Mesenchymal stem cell (in vitro differentiated cells and primary cell): ENCODE measurements at regions not wholly inside any gene's neighbourhood (a gene's known extent, or its start where the extent isn't known, plus 50 kb on each side); places are given as distances from the start of the nearest gene placed in this dataset.

Source experiments
- DNase-seq: peaks from one replicate; pipeline ENCODE4 v3.0.0-alpha.2; 2013
- H2AFZ ChIP-seq: one replicate; pipeline ENCODE4 v1.6.1; 2013; ENCODE audit warnings: low read depth, mild to moderate bottlenecking, control low read depth, inconsistent platforms, low read length, moderate library complexity
- H2AK5ac ChIP-seq: 2 replicates; pipeline ENCODE4 v1.6.1; 2013; ENCODE audit warnings: low read length, moderate library complexity, mild to moderate bottlenecking, inconsistent platforms; ENCODE audit not compliant: severe bottlenecking
- H2BK120ac ChIP-seq: one replicate; pipeline ENCODE4 v1.6.1; 2013; ENCODE audit warnings: low read depth, mild to moderate bottlenecking, inconsistent platforms, low read length, moderate library complexity
- H2BK12ac ChIP-seq, 2 experiments: one replicate each; pipeline ENCODE4 v1.6.1; 2013; ENCODE audit warnings: inconsistent platforms in 2 of 2, low read length in 2 of 2, mild to moderate bottlenecking in 2 of 2, moderate library complexity in 2 of 2, control low read depth in 1 of 2
- H2BK15ac ChIP-seq: one replicate; pipeline ENCODE4 v1.6.1; 2013; ENCODE audit warnings: mild to moderate bottlenecking, low read depth, inconsistent platforms; ENCODE audit not compliant: poor library complexity, severe bottlenecking
- H2BK5ac ChIP-seq: 2 replicates; pipeline ENCODE4 v1.6.1; 2013; ENCODE audit warnings: low read depth, mild to moderate bottlenecking, low read length, control low read depth, inconsistent platforms; ENCODE audit not compliant: poor library complexity, severe bottlenecking
- H3K14ac ChIP-seq, 2 experiments: one replicate each; pipeline ENCODE4 v1.6.1; 2013; ENCODE audit warnings: inconsistent platforms in 2 of 2, low read length in 2 of 2, control low read depth in 1 of 2, mild to moderate bottlenecking in 1 of 2, moderate library complexity in 1 of 2
- H3K18ac ChIP-seq, 2 experiments: one replicate each; pipeline ENCODE4 v1.6.1; 2013; ENCODE audit warnings: inconsistent platforms in 2 of 2, low read length in 2 of 2, control low read depth in 1 of 2, low read depth in 1 of 2, mild to moderate bottlenecking in 1 of 2
- H3K23ac ChIP-seq, 2 experiments: one replicate each; pipeline ENCODE4 v1.6.1; 2013; ENCODE audit warnings: inconsistent platforms in 2 of 2, low read length in 2 of 2, mild to moderate bottlenecking in 2 of 2, moderate library complexity in 2 of 2, control low read depth in 1 of 2
- H3K27ac ChIP-seq: 2 replicates; pipeline ENCODE4 v1.5.1; 2013; ENCODE audit warnings: mild to moderate bottlenecking, moderate library complexity, low read length, control low read depth, inconsistent platforms; ENCODE audit not compliant: poor library complexity, severe bottlenecking
- H3K27me3 ChIP-seq, 2 experiments: 2 replicates each; pipeline versions ENCODE4 v1.6.1 to v1.7.0; 2013; ENCODE audit warnings: low read length in 2 of 2, mild to moderate bottlenecking in 2 of 2, moderate library complexity in 2 of 2, control low read depth in 1 of 2, inconsistent platforms in 1 of 2; ENCODE audit not compliant: control insufficient read depth in 1 of 2, insufficient read depth in 1 of 2
- H3K36me3 ChIP-seq, 2 experiments: 2 replicates each; pipeline versions ENCODE4 v1.6.1 to v1.7.0; 2013; ENCODE audit warnings: low read length in 2 of 2, control low read depth in 1 of 2, inconsistent platforms in 1 of 2, low read depth in 1 of 2, mild to moderate bottlenecking in 1 of 2; ENCODE audit not compliant: insufficient read depth in 2 of 2, control insufficient read depth in 1 of 2
- H3K4ac ChIP-seq, 2 experiments: one replicate each; pipeline ENCODE4 v1.6.1; 2013; ENCODE audit warnings: inconsistent platforms in 2 of 2, low read length in 2 of 2, mild to moderate bottlenecking in 2 of 2, moderate library complexity in 2 of 2, control low read depth in 1 of 2, low read depth in 1 of 2
- H3K4me1 ChIP-seq: 2 replicates; pipeline ENCODE4 v1.6.1; 2013; ENCODE audit warnings: low read depth, low read length, control low read depth; ENCODE audit not compliant: control insufficient read depth, insufficient read depth
- H3K4me2 ChIP-seq: 2 replicates; pipeline ENCODE4 v1.6.1; 2013; ENCODE audit warnings: low read length, mild to moderate bottlenecking, inconsistent platforms; ENCODE audit not compliant: poor library complexity, severe bottlenecking
- H3K4me3 ChIP-seq, 2 experiments: 2 replicates each; pipeline versions ENCODE4 v1.5.1 to v1.7.0; 2013; ENCODE audit warnings: low read length in 2 of 2, mild to moderate bottlenecking in 2 of 2, control low read depth in 1 of 2, low read depth in 1 of 2; ENCODE audit not compliant: insufficient read depth in 1 of 2
- H3K79me1 ChIP-seq: replicated peaks from 2 replicates; pipeline ENCODE4 v1.6.1; 2013; ENCODE audit warnings: mild to moderate bottlenecking, control low read depth, low read length, inconsistent platforms; ENCODE audit not compliant: poor library complexity, severe bottlenecking
- H3K9ac ChIP-seq: 2 replicates; pipeline ENCODE4 v1.7.0; 2013; ENCODE audit warnings: mild to moderate bottlenecking, low read length, moderate library complexity
- H3K9me3 ChIP-seq: 2 replicates; pipeline ENCODE4 v1.7.0; 2013; ENCODE audit warnings: mild to moderate bottlenecking, low read length; ENCODE audit not compliant: control insufficient read depth
- H4K8ac ChIP-seq: one replicate; pipeline ENCODE4 v1.6.1; 2013; ENCODE audit warnings: inconsistent platforms, mild to moderate bottlenecking, low read length, moderate library complexity
- H4K91ac ChIP-seq: one replicate; pipeline ENCODE4 v1.6.1; 2013; ENCODE audit warnings: mild to moderate bottlenecking, low read length, inconsistent platforms
- WGBS: methylation state at CpG from one replicate; pipeline ENCODE4 v1.1.7; 2013; ENCODE audit warnings: mixed read lengths; 5-methylcytosine and 5-hydroxymethylcytosine counted together

DNA sequence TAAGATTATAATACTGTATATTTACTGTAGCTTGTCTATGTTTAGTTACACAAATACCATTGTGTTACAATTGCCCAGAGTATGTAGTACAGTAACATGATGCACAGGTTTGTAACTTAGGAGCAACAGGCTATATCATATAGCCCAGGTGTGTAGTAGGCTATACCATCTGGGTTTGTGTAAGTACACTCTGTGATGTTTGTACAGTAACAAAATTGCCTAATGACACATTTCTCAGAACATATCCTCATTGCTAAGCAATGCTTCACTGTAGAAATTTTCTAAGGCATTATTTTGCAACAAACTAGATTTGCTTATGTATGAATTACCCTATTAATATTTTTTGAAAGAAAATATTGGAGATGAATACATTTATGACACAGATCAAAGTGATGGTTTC is 1390.9 kb downstream of the C4orf33 start:
- no peak overlapping the region for H2BK12ac ChIP-seq
- no peak overlapping the region for H3K4me3 ChIP-seq
- H2BK15ac ChIP-seq: no peak overlapping the region
- no peak overlapping the region for H2BK5ac ChIP-seq
- no peak overlapping the region for H3K9ac ChIP-seq
- H4K91ac ChIP-seq: no peak overlapping the region
- no peak overlapping the region for H3K4ac ChIP-seq
- no peaks in the 10 kb centered on the region for H3K36me3 ChIP-seq
- no peak overlapping the region for H4K8ac ChIP-seq
- H3K4me2 ChIP-seq: no peak overlapping the region
- no peak overlapping the region for H3K14ac ChIP-seq
- H2AFZ ChIP-seq: no peak overlapping the region
- no peaks in the 10 kb centered on the region for H3K27me3 ChIP-seq
- peaks cover 1% of the 10 kb centered on the region for H3K9me3 ChIP-seq
- H3K18ac ChIP-seq: no peak overlapping the region
- H3K27ac ChIP-seq: no peak overlapping the region
- H2BK120ac ChIP-seq: no peak overlapping the region
- H3K79me1 ChIP-seq: no peaks in the 10 kb centered on the region
- DNase-seq: no peak
- H3K23ac ChIP-seq: no peak overlapping the region
- H2AK5ac ChIP-seq: no peak overlapping the region
- H3K4me1 ChIP-seq: no peaks in the 10 kb centered on the region

DNA sequence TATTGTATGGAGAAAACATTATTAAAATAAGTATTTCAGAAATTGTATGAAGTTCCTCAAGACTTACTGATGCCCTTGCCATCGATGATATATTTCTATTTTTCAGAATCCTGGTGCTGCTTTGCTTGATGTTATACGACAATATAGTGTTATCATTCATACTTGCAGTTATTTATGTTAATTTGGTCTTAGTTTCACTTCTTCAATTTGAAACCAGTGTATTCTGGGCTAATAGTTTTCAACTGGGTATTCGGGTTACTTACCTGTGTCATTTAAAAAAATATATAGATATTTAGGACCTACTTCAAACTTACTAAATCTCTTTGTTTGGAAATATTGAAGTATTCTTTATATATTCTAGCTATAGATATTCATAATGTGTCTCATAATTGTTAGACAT is 1414.7 kb downstream of the C4orf33 start:
- Histone ChIP-seq H2AFZ (no peak overlapping the region), H3K9me3 (no peaks in the 10 kb centered on the region), H2BK120ac (no peak overlapping the region), H3K14ac (no peak overlapping the region), H3K27me3 (no peaks in the 10 kb centered on the region), H4K8ac (no peak overlapping the region), H3K4me2 (no peak overlapping the region), H3K23ac (no peak overlapping the region), H4K91ac (no peak overlapping the region), H3K4me1 (no peaks in the 10 kb centered on the region), H2BK15ac (no peak overlapping the region), H3K9ac (no peak overlapping the region), H3K4me3 (no peak overlapping the region), H3K18ac (no peak overlapping the region), H2BK12ac (no peak overlapping the region), H2AK5ac (no peak overlapping the region), H3K27ac (no peak overlapping the region), H2BK5ac (no peak overlapping the region), H3K79me1 (no peaks in the 10 kb centered on the region), H3K4ac (no peak overlapping the region), H3K36me3 (no peaks in the 10 kb centered on the region)
- no peak for DNase-seq
- WGBS: no CpG with 5 or more reads among the region's 3 CpGs

DNA sequence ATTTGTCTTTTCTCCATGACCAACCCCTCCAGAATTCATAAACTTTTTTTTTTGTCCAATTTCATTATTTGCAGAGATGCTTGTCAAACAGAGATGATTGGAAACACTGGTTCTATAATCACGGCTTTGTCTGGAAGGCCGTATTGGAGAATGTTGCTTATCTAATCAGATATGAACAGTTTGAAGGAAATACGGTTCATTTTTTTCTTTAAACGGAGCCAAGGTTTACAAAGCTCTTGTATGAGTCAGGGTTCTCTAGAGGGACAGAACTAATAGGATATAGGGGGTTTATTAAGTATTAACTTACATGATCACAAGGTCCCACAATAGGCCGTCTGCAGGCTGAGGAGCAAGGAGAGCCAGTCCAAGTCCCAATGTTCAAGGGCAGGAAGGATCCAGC is 1415.8 kb downstream of the C4orf33 start:
- no peak overlapping the region for H3K4me3 ChIP-seq
- no peak overlapping the region for H2BK5ac ChIP-seq
- H3K79me1 ChIP-seq: no peaks in the 10 kb centered on the region
- no peaks in the 10 kb centered on the region for H3K9me3 ChIP-seq
- 86% methylated on average over 5 of the region's 5 CpGs for WGBS
- no peak overlapping the region for H4K91ac ChIP-seq
- no peak overlapping the region for H3K18ac ChIP-seq
- no peak overlapping the region for H2BK120ac ChIP-seq
- no peaks in the 10 kb centered on the region for H3K27me3 ChIP-seq
- no peak overlapping the region for H2AK5ac ChIP-seq
- no peak overlapping the region for H2BK12ac ChIP-seq
- H3K4ac ChIP-seq: no peak overlapping the region
- no peak overlapping the region for H4K8ac ChIP-seq
- no peak for DNase-seq
- no peak overlapping the region for H3K4me2 ChIP-seq
- no peak overlapping the region for H3K9ac ChIP-seq
- no peaks in the 10 kb centered on the region for H3K36me3 ChIP-seq
- H3K27ac ChIP-seq: no peak overlapping the region
- H3K23ac ChIP-seq: no peak overlapping the region
- no peak overlapping the region for H3K14ac ChIP-seq
- no peak overlapping the region for H2BK15ac ChIP-seq
- H3K4me1 ChIP-seq: no peaks in the 10 kb centered on the region
- H2AFZ ChIP-seq: no peak overlapping the region

DNA sequence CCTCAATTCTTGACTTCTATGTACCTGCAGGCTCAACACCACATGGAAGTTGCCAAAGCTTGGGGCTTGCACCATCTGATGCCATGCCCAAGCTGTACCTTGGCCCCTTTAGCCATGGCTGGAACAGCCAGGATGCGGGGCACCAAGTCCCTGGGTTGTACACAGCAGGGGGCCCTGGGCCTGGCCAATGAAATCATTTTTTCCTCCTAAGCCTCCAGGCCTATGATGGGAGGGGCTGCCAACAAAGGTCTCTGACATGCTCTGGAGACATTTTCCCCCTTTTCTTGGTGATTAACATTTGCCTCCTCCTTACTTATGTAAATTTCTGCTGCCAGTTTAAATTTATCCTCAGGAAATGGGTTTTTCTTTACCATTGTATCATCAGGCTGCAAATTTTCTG is 1428.1 kb downstream of the C4orf33 start:
- no peak overlapping the region for H3K4me2 ChIP-seq
- WGBS: 95% methylated on average over 1 of the region's 1 CpG

More for the DNA sequence above, 1428.1 kb downstream of the C4orf33 start:
- Histone ChIP-seq H3K79me1 (no peaks in the 10 kb centered on the region), H2BK120ac (no peak overlapping the region), H3K4ac (no peak overlapping the region), H3K14ac (no peak overlapping the region), H3K4me3 (no peak overlapping the region), H3K27me3 (no peaks in the 10 kb centered on the region), H2BK5ac (no peak overlapping the region), H4K91ac (no peak overlapping the region), H2AK5ac (no peak overlapping the region), H3K23ac (no peak overlapping the region), H3K4me1 (no peaks in the 10 kb centered on the region), H3K18ac (no peak overlapping the region), H3K9me3 (peaks cover 12% of the 10 kb centered on the region), H4K8ac (no peak overlapping the region), H3K27ac (no peak overlapping the region), H2AFZ (no peak overlapping the region), H2BK15ac (no peak overlapping the region), H3K9ac (no peak overlapping the region), H2BK12ac (no peak overlapping the region), H3K36me3 (peaks cover 0 to 2% of the 10 kb centered on the region in 2 experiments)
- no peak for DNase-seq
